Mesenchymal stem cell (in vitro differentiated cells and primary cell): ENCODE measurements at regions not wholly inside any gene's neighbourhood (a gene's known extent, or its start where the extent isn't known, plus 50 kb on each side); places are given as distances from the start of the nearest gene placed in this dataset.
A peak's percentile ranks its signal among the peaks of the same experiment; 100 is the strongest.

Source experiments
- DNase-seq: peaks from one replicate; pipeline ENCODE4 v3.0.0-alpha.2; 2013
- H2AFZ ChIP-seq: one replicate; pipeline ENCODE4 v1.6.1; 2013; ENCODE audit warnings: low read depth, mild to moderate bottlenecking, control low read depth, inconsistent platforms, low read length, moderate library complexity
- H2AK5ac ChIP-seq: 2 replicates; pipeline ENCODE4 v1.6.1; 2013; ENCODE audit warnings: low read length, moderate library complexity, mild to moderate bottlenecking, inconsistent platforms; ENCODE audit not compliant: severe bottlenecking
- H2BK120ac ChIP-seq: one replicate; pipeline ENCODE4 v1.6.1; 2013; ENCODE audit warnings: low read depth, mild to moderate bottlenecking, inconsistent platforms, low read length, moderate library complexity
- H2BK12ac ChIP-seq, 2 experiments: one replicate each; pipeline ENCODE4 v1.6.1; 2013; ENCODE audit warnings: inconsistent platforms in 2 of 2, low read length in 2 of 2, mild to moderate bottlenecking in 2 of 2, moderate library complexity in 2 of 2, control low read depth in 1 of 2
- H2BK15ac ChIP-seq: one replicate; pipeline ENCODE4 v1.6.1; 2013; ENCODE audit warnings: mild to moderate bottlenecking, low read depth, inconsistent platforms; ENCODE audit not compliant: poor library complexity, severe bottlenecking
- H2BK5ac ChIP-seq: 2 replicates; pipeline ENCODE4 v1.6.1; 2013; ENCODE audit warnings: low read depth, mild to moderate bottlenecking, low read length, control low read depth, inconsistent platforms; ENCODE audit not compliant: poor library complexity, severe bottlenecking
- H3K14ac ChIP-seq, 2 experiments: one replicate each; pipeline ENCODE4 v1.6.1; 2013; ENCODE audit warnings: inconsistent platforms in 2 of 2, low read length in 2 of 2, control low read depth in 1 of 2, mild to moderate bottlenecking in 1 of 2, moderate library complexity in 1 of 2
- H3K18ac ChIP-seq, 2 experiments: one replicate each; pipeline ENCODE4 v1.6.1; 2013; ENCODE audit warnings: inconsistent platforms in 2 of 2, low read length in 2 of 2, control low read depth in 1 of 2, low read depth in 1 of 2, mild to moderate bottlenecking in 1 of 2
- H3K23ac ChIP-seq, 2 experiments: one replicate each; pipeline ENCODE4 v1.6.1; 2013; ENCODE audit warnings: inconsistent platforms in 2 of 2, low read length in 2 of 2, mild to moderate bottlenecking in 2 of 2, moderate library complexity in 2 of 2, control low read depth in 1 of 2
- H3K27ac ChIP-seq: 2 replicates; pipeline ENCODE4 v1.5.1; 2013; ENCODE audit warnings: mild to moderate bottlenecking, moderate library complexity, low read length, control low read depth, inconsistent platforms; ENCODE audit not compliant: poor library complexity, severe bottlenecking
- H3K27me3 ChIP-seq, 2 experiments: 2 replicates each; pipeline versions ENCODE4 v1.6.1 to v1.7.0; 2013; ENCODE audit warnings: low read length in 2 of 2, mild to moderate bottlenecking in 2 of 2, moderate library complexity in 2 of 2, control low read depth in 1 of 2, inconsistent platforms in 1 of 2; ENCODE audit not compliant: control insufficient read depth in 1 of 2, insufficient read depth in 1 of 2
- H3K36me3 ChIP-seq, 2 experiments: 2 replicates each; pipeline versions ENCODE4 v1.6.1 to v1.7.0; 2013; ENCODE audit warnings: low read length in 2 of 2, control low read depth in 1 of 2, inconsistent platforms in 1 of 2, low read depth in 1 of 2, mild to moderate bottlenecking in 1 of 2; ENCODE audit not compliant: insufficient read depth in 2 of 2, control insufficient read depth in 1 of 2
- H3K4ac ChIP-seq, 2 experiments: one replicate each; pipeline ENCODE4 v1.6.1; 2013; ENCODE audit warnings: inconsistent platforms in 2 of 2, low read length in 2 of 2, mild to moderate bottlenecking in 2 of 2, moderate library complexity in 2 of 2, control low read depth in 1 of 2, low read depth in 1 of 2
- H3K4me1 ChIP-seq: 2 replicates; pipeline ENCODE4 v1.6.1; 2013; ENCODE audit warnings: low read depth, low read length, control low read depth; ENCODE audit not compliant: control insufficient read depth, insufficient read depth
- H3K4me2 ChIP-seq: 2 replicates; pipeline ENCODE4 v1.6.1; 2013; ENCODE audit warnings: low read length, mild to moderate bottlenecking, inconsistent platforms; ENCODE audit not compliant: poor library complexity, severe bottlenecking
- H3K4me3 ChIP-seq, 2 experiments: 2 replicates each; pipeline versions ENCODE4 v1.5.1 to v1.7.0; 2013; ENCODE audit warnings: low read length in 2 of 2, mild to moderate bottlenecking in 2 of 2, control low read depth in 1 of 2, low read depth in 1 of 2; ENCODE audit not compliant: insufficient read depth in 1 of 2
- H3K79me1 ChIP-seq: replicated peaks from 2 replicates; pipeline ENCODE4 v1.6.1; 2013; ENCODE audit warnings: mild to moderate bottlenecking, control low read depth, low read length, inconsistent platforms; ENCODE audit not compliant: poor library complexity, severe bottlenecking
- H3K9ac ChIP-seq: 2 replicates; pipeline ENCODE4 v1.7.0; 2013; ENCODE audit warnings: mild to moderate bottlenecking, low read length, moderate library complexity
- H3K9me3 ChIP-seq: 2 replicates; pipeline ENCODE4 v1.7.0; 2013; ENCODE audit warnings: mild to moderate bottlenecking, low read length; ENCODE audit not compliant: control insufficient read depth
- H4K8ac ChIP-seq: one replicate; pipeline ENCODE4 v1.6.1; 2013; ENCODE audit warnings: inconsistent platforms, mild to moderate bottlenecking, low read length, moderate library complexity
- H4K91ac ChIP-seq: one replicate; pipeline ENCODE4 v1.6.1; 2013; ENCODE audit warnings: mild to moderate bottlenecking, low read length, inconsistent platforms
- WGBS: methylation state at CpG from one replicate; pipeline ENCODE4 v1.1.7; 2013; ENCODE audit warnings: mixed read lengths; 5-methylcytosine and 5-hydroxymethylcytosine counted together

- H3K9ac ChIP-seq = no peak overlapping the region
- H2BK15ac ChIP-seq = no peak overlapping the region
- H3K14ac ChIP-seq = no peak overlapping the region
- H2BK5ac ChIP-seq = no peak overlapping the region
- no peaks in the 10 kb centered on the region for H3K36me3 ChIP-seq
- H3K4me1 ChIP-seq = peaks cover 9% of the 10 kb centered on the region
- no peak overlapping the region for H4K8ac ChIP-seq
- H3K23ac ChIP-seq = no peak overlapping the region
- peak overlapping the region in 1 of 2 experiments; percentile 51 for H2BK12ac ChIP-seq
- H4K91ac ChIP-seq = no peak overlapping the region
- H2AK5ac ChIP-seq = peak overlapping the region; percentile 61
- H2AFZ ChIP-seq = no peak overlapping the region
- no peaks in the 10 kb centered on the region for H3K79me1 ChIP-seq
- no peak overlapping the region for H3K4ac ChIP-seq
- H2BK120ac ChIP-seq = no peak overlapping the region
- no peaks in the 10 kb centered on the region for H3K9me3 ChIP-seq
- no peak overlapping the region for H3K4me3 ChIP-seq
- WGBS = 98% methylated on average over 29 of the region's 30 CpGs
- no peaks in the 10 kb centered on the region for H3K27me3 ChIP-seq
- no peak overlapping the region for H3K18ac ChIP-seq
- DNase-seq = no peak
- no peak overlapping the region for H3K4me2 ChIP-seq
- no peak overlapping the region for H3K27ac ChIP-seq
These were observed 67.5 kb upstream of the ZNF516 start for GRCh38 chr18:76562286-76563122.

GRCh38 chr18:76558881-76559667 lies 64.0 kb upstream of the ZNF516 start:
- Histone ChIP-seq H3K18ac (peak overlapping the region in 1 of 2 experiments; percentile 22), H2BK12ac (peak overlapping the region in 1 of 2 experiments; percentile 31), H3K9me3 (no peaks in the 10 kb centered on the region), H4K91ac (peak overlapping the region; percentile 70), H3K4me1 (peaks cover 8% of the 10 kb centered on the region), H3K4me2 (no peak overlapping the region), H3K23ac (no peak overlapping the region), H3K14ac (no peak overlapping the region), H3K36me3 (no peaks in the 10 kb centered on the region), H4K8ac (no peak overlapping the region), H2BK15ac (no peak overlapping the region), H3K27me3 (no peaks in the 10 kb centered on the region), H3K4me3 (no peak overlapping the region), H3K9ac (no peak overlapping the region), H2AK5ac (no peak overlapping the region), H2BK120ac (no peak overlapping the region), H2BK5ac (no peak overlapping the region), H2AFZ (no peak overlapping the region), H3K79me1 (no peaks in the 10 kb centered on the region), H3K4ac (peak overlapping the region in 1 of 2 experiments; percentile 9), H3K27ac (no peak overlapping the region)
- 84% methylated on average over 18 of the region's 18 CpGs for WGBS
- peak; percentile 51 for DNase-seq

GRCh38 chr18:76557026-76557575 lies 62.1 kb upstream of the ZNF516 start:
- Histone ChIP-seq H4K8ac (no peak overlapping the region), H2AK5ac (no peak overlapping the region), H3K18ac (no peak overlapping the region), H3K23ac (no peak overlapping the region), H3K4me2 (no peak overlapping the region), H3K36me3 (no peaks in the 10 kb centered on the region), H3K4ac (no peak overlapping the region), H2BK5ac (no peak overlapping the region), H2BK12ac (no peak overlapping the region), H3K14ac (no peak overlapping the region), H3K27ac (no peak overlapping the region), H2BK15ac (no peak overlapping the region), H3K27me3 (no peaks in the 10 kb centered on the region), H3K9me3 (no peaks in the 10 kb centered on the region), H3K4me3 (no peak overlapping the region), H3K79me1 (no peaks in the 10 kb centered on the region), H2BK120ac (no peak overlapping the region), H4K91ac (no peak overlapping the region), H3K9ac (no peak overlapping the region), H2AFZ (no peak overlapping the region), H3K4me1 (peaks cover 8% of the 10 kb centered on the region)
- WGBS = 93% methylated on average over 9 of the region's 10 CpGs
- DNase-seq = peak; percentile 6
